K562 (cell line): ENCODE measurements at regions not wholly inside any gene's neighbourhood (a gene's known extent, or its start where the extent isn't known, plus 50 kb on each side); places are given as distances from the start of the nearest gene placed in this dataset.

Experiments used
- GATA2 ChIP-seq: sonication (generic); formaldehyde crosslinking; IDR thresholded peaks from 2 replicates; pipeline ENCODE4 v1.4.0; 2020; ENCODE audit warnings: mild to moderate bottlenecking, missing genetic modification reagents
- REST ChIP-seq, 2 experiments: fragments of 450-650 bp; formaldehyde crosslinking in 1 of 2; IDR thresholded peaks; 2 replicates each; pipeline versions ENCODE4 v1.4.0 to v1.6.1; 2014 to 2020; ENCODE audit warnings: mild to moderate bottlenecking in 2 of 2, borderline replicate concordance in 1 of 2, low read depth in 1 of 2
- ZZZ3 ChIP-seq: fragments of 450-650 bp; IDR thresholded peaks from 2 replicates; pipeline ENCODE4 v1.6.1; 2016; ENCODE audit warnings: antibody characterized with exemption, mild to moderate bottlenecking, moderate library complexity

- no peak for TF ChIP-seq REST (IDR thresholded peaks at IDR 0.05; ENCODE audit: borderline replicate concordance)
- TF ChIP-seq REST (CRISPR knock-in tag; IDR thresholded peaks at IDR 0.05; ENCODE audit: low read depth), result no peak
- no peak for TF ChIP-seq GATA2 (CRISPR knock-in tag)
- TF ChIP-seq ZZZ3, result no peak
- TF ChIP-seq, all 486 proteins: peak for 0
Measured at GRCh38 chr17:22128723-22129122, 436.4 kb downstream of the KCNJ18 start (continued).
